PC-9 (cell line): ENCODE measurements at regions not wholly inside any gene's neighbourhood (a gene's known extent, or its start where the extent isn't known, plus 50 kb on each side); places are given as distances from the start of the nearest gene placed in this dataset.

Experiments
- EZH2 ChIP-seq: fragments of 200-600 bp; sonication (generic); IDR thresholded peaks from 2 replicates; pipeline ENCODE4 v1.8.0; 2017; ENCODE audit warnings: antibody characterized with exemption, low read depth
- TF ChIP-seq, protein P1 (sequence below): fragments of 200-600 bp; sonication (generic); conservative IDR thresholded peaks from 2 replicates; pipeline ENCODE4 v1.6.1; 2017; ENCODE audit warnings: mixed run types, antibody characterized with exemption, mild to moderate bottlenecking, moderate library complexity

DNA sequence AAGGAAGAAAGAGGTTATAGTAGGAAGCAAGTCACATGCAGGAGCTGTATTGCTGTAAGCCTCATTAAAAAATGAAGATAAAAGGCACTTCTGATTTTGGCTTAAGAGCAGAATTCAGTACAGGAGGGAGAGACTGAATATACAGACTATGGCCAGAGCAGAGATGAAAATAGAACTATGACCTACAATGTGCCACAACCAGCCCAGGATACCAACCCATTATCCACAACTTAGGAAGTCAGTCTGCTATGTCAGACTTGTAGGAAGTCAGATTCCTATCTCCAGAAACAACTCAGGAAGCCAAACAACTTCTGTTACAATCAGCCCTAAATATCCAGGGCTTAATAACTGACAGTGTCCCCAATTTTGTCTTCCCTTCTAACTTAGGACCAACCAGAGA lies 156.2 kb upstream of the ANKH start:
- TF ChIP-seq, protein P1, sequence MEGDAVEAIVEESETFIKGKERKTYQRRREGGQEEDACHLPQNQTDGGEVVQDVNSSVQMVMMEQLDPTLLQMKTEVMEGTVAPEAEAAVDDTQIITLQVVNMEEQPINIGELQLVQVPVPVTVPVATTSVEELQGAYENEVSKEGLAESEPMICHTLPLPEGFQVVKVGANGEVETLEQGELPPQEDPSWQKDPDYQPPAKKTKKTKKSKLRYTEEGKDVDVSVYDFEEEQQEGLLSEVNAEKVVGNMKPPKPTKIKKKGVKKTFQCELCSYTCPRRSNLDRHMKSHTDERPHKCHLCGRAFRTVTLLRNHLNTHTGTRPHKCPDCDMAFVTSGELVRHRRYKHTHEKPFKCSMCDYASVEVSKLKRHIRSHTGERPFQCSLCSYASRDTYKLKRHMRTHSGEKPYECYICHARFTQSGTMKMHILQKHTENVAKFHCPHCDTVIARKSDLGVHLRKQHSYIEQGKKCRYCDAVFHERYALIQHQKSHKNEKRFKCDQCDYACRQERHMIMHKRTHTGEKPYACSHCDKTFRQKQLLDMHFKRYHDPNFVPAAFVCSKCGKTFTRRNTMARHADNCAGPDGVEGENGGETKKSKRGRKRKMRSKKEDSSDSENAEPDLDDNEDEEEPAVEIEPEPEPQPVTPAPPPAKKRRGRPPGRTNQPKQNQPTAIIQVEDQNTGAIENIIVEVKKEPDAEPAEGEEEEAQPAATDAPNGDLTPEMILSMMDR: no peak
- no peak for TF ChIP-seq EZH2
